Small intestine (tissue), 7 donors: ENCODE measurements at regions not wholly inside any gene's neighbourhood (a gene's known extent, or its start where the extent isn't known, plus 50 kb on each side); places are given as distances from the start of the nearest gene placed in this dataset.
A peak's percentile ranks its signal among the peaks of the same experiment; 100 is the strongest.

ENCODE experiments used
- DNase-seq, 2 donors: peaks; one replicate each; pipeline versions ENCODE4 v3.0.0 to v3.0.0-alpha.2; 2013
- FAIRE-seq: peaks from 2 replicates; lab custom pipeline; 2012; peaks lifted over from hg19 to GRCh38; lab: Jason Lieb, UNC
- H3K27ac ChIP-seq, 3 donors: one replicate each; pipeline ENCODE4 v1.5.1; 2013; ENCODE audit warnings: low read length in 2 of 3, mild to moderate bottlenecking in 2 of 3, control low read depth in 1 of 3, inconsistent platforms in 1 of 3, low read depth in 1 of 3, moderate library complexity in 1 of 3
- H3K27me3 ChIP-seq, 3 donors: one replicate each; pipeline ENCODE4 v1.6.1; 2013; ENCODE audit warnings: low read length in 3 of 3, inconsistent platforms in 1 of 3; ENCODE audit not compliant: control insufficient read depth in 3 of 3, insufficient read depth in 3 of 3
- H3K36me3 ChIP-seq, 3 donors: one replicate each; pipeline ENCODE4 v1.6.1; 2013; ENCODE audit warnings: low read length in 3 of 3, inconsistent platforms in 1 of 3, low read depth in 1 of 3, mild to moderate bottlenecking in 1 of 3, moderate library complexity in 1 of 3; ENCODE audit not compliant: control insufficient read depth in 3 of 3, insufficient read depth in 2 of 3
- H3K4me1 ChIP-seq, 3 donors: one replicate each; pipeline ENCODE4 v1.6.1; 2013; ENCODE audit warnings: low read length in 2 of 3, inconsistent platforms in 1 of 3, low read depth in 1 of 3, mild to moderate bottlenecking in 1 of 3, moderate library complexity in 1 of 3; ENCODE audit not compliant: control insufficient read depth in 3 of 3, insufficient read depth in 2 of 3
- H3K4me3 ChIP-seq, 3 donors: one replicate each; pipeline ENCODE4 v1.5.1; 2013; ENCODE audit warnings: low read length in 3 of 3, control low read depth in 1 of 3, inconsistent platforms in 1 of 3, low read depth in 1 of 3, mild to moderate bottlenecking in 1 of 3, moderate library complexity in 1 of 3
- H3K9me3 ChIP-seq, 2 donors: one replicate each; pipeline ENCODE4 v1.6.1; 2013; ENCODE audit warnings: low read depth in 1 of 2, low read length in 1 of 2; ENCODE audit not compliant: control insufficient read depth in 2 of 2, insufficient read depth in 1 of 2
- WGBS, 3 donors: extraction: QIAGEN DNeasy Blood & Tissue Kit; methylation state at CpG; one replicate each; pipeline ENCODE4 v1.1.7; 2013; 5-methylcytosine and 5-hydroxymethylcytosine counted together
- donor health status: healthy with polysubstance abuse.
- donor health status: control.
- donor health status: control.
- donor health status: Bipolar disorder and iron deficiency.
- donor health status: healthy.

DNA sequence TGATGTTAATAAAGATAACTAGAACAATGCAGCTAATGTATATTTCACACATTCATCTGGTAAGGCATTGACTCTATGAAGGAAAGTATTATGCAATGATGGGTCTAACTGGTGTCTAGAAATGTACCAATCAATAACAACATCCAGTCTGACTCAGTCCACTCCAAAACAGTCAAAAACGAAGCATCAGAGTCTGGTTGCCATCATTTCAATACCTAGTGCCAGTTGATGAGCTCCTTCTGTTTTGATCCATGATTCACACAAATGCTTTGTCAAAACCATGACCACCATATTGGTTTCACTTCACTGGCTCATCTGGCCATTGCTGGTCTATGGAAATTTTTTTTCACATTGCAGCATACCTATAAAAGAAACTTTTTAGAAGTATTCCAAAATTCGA, 747.2 kb upstream of the TMEM132C start:
- Histone ChIP-seq H3K9me3 (no peaks in the 10 kb centered on the region), H3K4me1 (no peaks in the 10 kb centered on the region), H3K36me3 (no peaks in the 10 kb centered on the region), H3K27me3 (no peaks in the 10 kb centered on the region), H3K4me3 (no peak overlapping the region), H3K27ac (no peak overlapping the region)
- DNase-seq (no peak), FAIRE-seq (no peak)
- 34 to 57% (median 36%) methylated on average over 2 of the region's 2 CpGs for WGBS, 3 donors

DNA sequence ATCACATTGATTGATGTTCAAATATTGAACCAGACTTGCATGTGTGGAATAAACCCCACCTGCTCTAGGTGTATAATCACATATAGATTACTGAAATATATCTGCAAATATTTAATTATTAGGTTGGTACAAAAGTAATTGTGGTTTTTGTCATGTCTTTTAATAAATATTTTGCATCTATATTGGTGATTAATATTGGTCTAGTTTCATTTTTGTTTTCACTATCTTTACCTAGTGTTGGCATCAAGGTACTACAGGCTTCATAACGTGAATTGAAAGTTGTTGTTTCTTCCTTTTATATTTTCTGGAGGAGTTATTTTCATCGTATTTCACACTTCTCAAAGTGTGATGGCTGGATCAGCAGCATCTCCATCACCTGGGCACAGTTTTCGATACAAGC, 740.0 kb upstream of the TMEM132C start:
- Histone ChIP-seq H3K9me3 (no peaks in the 10 kb centered on the region), H3K4me1 (peaks cover 0 to 3% (median 0%) of the 10 kb centered on the region in 3 donors), H3K27me3 (no peaks in the 10 kb centered on the region), H3K36me3 (no peaks in the 10 kb centered on the region), H3K4me3 (no peak overlapping the region), H3K27ac (no peak overlapping the region)
- DNase-seq (no peak), FAIRE-seq (no peak)
- 56 to 73% (median 57%) methylated on average over 3 of the region's 3 CpGs for WGBS, 3 donors

DNA sequence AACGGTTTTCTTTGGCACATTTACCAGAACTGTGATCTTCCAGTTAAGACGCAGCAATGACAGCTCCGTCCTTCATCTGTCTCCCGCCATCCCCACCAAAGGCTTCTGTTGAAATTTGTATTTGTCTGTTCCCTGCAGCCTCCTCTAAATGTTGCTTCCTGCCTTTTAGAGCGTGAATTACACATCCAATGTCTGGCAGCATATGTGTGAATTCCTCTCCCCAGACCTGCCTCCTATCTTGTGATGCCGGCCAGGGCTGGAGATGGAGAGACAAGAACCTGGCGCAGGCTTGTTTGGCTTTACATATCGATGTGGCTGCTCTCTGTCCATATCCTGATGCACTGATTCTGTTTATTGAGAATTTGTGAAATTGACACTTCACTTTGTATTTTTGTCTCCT, 738.4 kb upstream of the TMEM132C start:
- DNase-seq, result no peak
- Histone ChIP-seq H3K36me3 (no peaks in the 10 kb centered on the region), H3K4me3 (no peak overlapping the region), H3K27me3 (no peaks in the 10 kb centered on the region), H3K27ac (no peak overlapping the region), H3K4me1 (peaks cover 0 to 4% (median 0%) of the 10 kb centered on the region in 3 donors), H3K9me3 (no peaks in the 10 kb centered on the region)
- WGBS, 3 donors, result 74 to 87% (median 83%) methylated on average over 8 of the region's 8 CpGs
- FAIRE-seq, result no peak

DNA sequence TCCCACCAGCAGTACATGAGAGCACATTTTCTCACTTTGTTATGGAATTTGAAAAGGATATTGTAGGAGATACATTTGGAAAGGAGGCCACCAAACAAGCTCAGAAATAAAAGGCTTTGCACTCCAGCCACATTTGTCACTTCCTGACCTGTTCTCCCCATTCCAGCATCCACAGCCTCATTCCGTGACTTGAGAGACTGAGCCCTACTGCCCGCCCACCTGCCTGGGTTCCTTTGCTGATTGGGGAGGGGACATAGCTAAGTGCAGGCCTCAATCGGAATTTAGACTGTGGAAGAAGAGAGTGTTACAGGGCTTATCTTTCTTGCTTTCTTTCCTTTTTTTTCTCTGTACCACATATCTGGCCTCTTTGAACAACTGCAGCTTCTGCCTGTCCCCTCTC, 735.4 kb upstream of the TMEM132C start:
- Histone ChIP-seq H3K36me3 (no peaks in the 10 kb centered on the region), H3K27ac (peak overlapping the region in 1 of 3 donors; percentile 25), H3K27me3 (no peaks in the 10 kb centered on the region), H3K4me3 (no peak overlapping the region), H3K4me1 (peaks cover 0 to 4% (median 0%) of the 10 kb centered on the region in 3 donors), H3K9me3 (no peaks in the 10 kb centered on the region)
- DNase-seq, result peak in 1 of 2 donors; percentile 48
- no peak for FAIRE-seq
- 18 to 62% (median 50%) methylated on average over 3 of the region's 3 CpGs for WGBS, 3 donors

DNA sequence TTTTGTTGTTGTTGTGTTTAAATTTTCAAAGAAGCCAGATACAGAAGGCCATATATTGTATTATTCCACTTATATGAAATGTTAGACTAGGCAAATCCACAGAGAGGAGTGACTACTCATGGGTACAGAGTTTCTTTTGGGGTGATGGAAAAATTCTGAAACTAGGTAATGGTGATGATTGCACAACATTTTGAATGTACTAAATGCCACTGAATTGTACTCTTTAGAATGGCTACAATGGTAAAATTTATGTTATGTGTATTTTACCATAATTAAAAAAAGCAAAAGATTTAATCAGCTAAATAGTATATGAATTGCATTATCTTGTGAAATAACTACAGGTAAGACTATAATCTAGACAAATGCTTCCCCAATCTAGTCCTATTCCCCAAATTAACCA, 733.6 kb upstream of the TMEM132C start:
- Histone ChIP-seq H3K27me3 (no peaks in the 10 kb centered on the region), H3K9me3 (no peaks in the 10 kb centered on the region), H3K36me3 (no peaks in the 10 kb centered on the region), H3K27ac (no peak overlapping the region), H3K4me1 (peaks cover 0 to 4% (median 0%) of the 10 kb centered on the region in 3 donors), H3K4me3 (no peak overlapping the region)
- no peak for FAIRE-seq
- DNase-seq, result no peak

DNA sequence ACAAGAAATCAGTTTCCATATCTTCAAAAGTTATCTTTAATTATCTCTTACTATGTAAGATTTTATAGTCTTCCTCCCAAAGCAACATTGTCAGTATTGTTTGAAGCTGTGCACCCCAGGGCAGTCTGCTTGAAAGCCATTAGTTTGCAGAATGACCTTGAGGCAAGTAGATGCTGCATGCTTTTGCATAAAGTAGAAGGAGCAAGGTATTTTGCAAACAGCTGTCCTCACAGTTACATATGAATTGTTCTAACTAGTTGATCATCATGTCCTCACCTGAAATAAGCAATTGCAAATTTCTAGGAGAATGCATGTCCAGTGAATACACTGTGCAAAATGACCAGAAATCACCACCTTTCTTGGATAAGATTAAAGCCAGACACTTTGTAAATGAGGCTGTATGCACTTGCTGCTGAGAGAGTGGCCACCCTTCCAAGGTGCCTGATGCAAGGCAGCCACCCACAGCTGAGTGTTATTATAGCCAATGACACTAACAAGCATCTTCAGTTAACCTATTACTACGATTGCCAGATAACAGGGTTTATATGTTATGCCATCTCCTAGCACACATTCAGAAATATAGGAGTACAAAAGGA, 730.0 kb upstream of the TMEM132C start:
- DNase-seq (no peak), FAIRE-seq (no peak)
- Histone ChIP-seq H3K27ac (no peak overlapping the region), H3K27me3 (no peaks in the 10 kb centered on the region), H3K36me3 (no peaks in the 10 kb centered on the region), H3K4me3 (no peak overlapping the region), H3K4me1 (peaks cover 0 to 9% (median 0%) of the 10 kb centered on the region in 3 donors), H3K9me3 (no peaks in the 10 kb centered on the region)
- 33 to 46% (median 38%) methylated on average over 1 of the region's 1 CpG for WGBS, 3 donors

DNA sequence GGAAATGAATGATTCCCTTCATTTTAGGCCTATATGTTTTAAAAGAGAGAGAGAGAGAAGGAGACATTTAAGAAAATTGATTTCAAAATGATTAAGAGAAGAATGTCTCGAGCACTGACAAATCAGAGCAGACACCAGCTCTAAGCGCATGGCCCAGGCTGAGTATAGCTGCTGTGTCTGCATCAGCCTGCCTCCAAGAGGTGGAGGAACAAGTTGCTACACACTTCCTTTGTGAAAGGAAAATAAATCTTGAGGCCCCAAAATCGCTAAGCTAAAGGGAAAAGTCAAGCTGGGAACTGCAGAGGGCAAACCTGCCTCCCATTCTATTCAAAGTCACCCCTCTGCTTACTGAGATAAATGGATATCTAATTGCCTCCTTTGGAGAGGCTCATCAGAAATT, 728.7 kb upstream of the TMEM132C start:
- no peaks in the 10 kb centered on the region for H3K36me3 ChIP-seq
- H3K4me3 ChIP-seq, result no peak overlapping the region
- WGBS, 3 donors, result 60 to 64% (median 60%) methylated on average over 3 of the region's 3 CpGs
- H3K9me3 ChIP-seq, result no peaks in the 10 kb centered on the region
- no peak overlapping the region for H3K27ac ChIP-seq
- FAIRE-seq (no peak), DNase-seq (no peak)
- H3K27me3 ChIP-seq, result no peaks in the 10 kb centered on the region
- H3K4me1 ChIP-seq, result peaks cover 0 to 20% (median 0%) of the 10 kb centered on the region in 3 donors

DNA sequence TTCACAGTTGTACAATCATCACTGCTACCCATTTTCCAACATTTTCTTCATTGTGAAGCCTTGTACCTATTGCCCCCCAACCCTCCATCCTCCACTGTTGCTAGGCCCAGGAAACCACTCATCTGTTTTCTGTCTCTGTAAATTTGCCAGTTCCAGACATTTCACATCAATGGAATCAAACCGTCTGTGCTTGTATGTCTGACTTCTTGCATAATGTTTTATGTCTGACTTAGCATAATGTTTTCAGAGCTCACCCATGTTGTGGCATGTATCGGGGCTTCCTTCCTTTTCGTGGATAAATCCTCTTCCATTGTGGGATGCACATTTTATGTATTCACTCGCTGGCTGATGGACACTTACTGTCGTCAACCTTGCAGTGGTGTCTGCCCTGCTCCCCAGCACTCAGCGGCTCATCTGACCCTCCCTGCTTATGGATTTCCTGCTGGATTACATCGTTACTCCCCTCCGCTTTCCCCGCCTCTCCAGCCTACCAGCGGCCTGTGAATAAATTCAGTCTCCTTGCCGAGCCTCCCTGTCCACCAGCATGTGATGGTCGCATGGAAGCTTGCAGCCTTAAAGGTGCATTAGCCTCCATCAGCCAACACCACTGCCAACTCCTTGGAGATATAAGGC, 727.6 kb upstream of the TMEM132C start:
- DNase-seq (no peak), FAIRE-seq (no peak)
- Histone ChIP-seq H3K27me3 (no peaks in the 10 kb centered on the region), H3K4me1 (peaks cover 0 to 22% (median 0%) of the 10 kb centered on the region in 3 donors), H3K4me3 (no peak overlapping the region), H3K36me3 (no peaks in the 10 kb centered on the region), H3K27ac (no peak overlapping the region), H3K9me3 (no peaks in the 10 kb centered on the region)
- WGBS, 3 donors, result 61 to 85% (median 79%) methylated on average over 12 of the region's 12 CpGs
